Naive thymus-derived CD8-positive, alpha-beta T cell (primary cell): ENCODE measurements at regions not wholly inside any gene's neighbourhood (a gene's known extent, or its start where the extent isn't known, plus 50 kb on each side); places are given as distances from the start of the nearest gene placed in this dataset.

Experiments used
- ATAC-seq, 2 donors: fragments of 150-1000 bp; cut with Tn5 transposase in 1 of 2; sonication (Bioruptor Pico), chemical (Tn5 transposase) in 1 of 2; 1 replicate in 1 of 2; 2 replicates in 1 of 2; pipeline ENCODE4 v1.10.0; 2021; ENCODE audit warnings: mild to moderate bottlenecking in 2 of 2, moderate library complexity in 2 of 2
- POLR2A ChIA-PET: fragments of 350-600 bp; sonication (Branson Sonifier 250); formaldehyde crosslinking; loops from one replicate; lab custom pipeline; 2021; ENCODE audit warnings: antibody characterized with exemption; lab: Charles Lee
- DNase-seq, 10 donors: peaks; one replicate each; pipeline versions ENCODE4 v3.0.0 to v3.0.0-alpha.2; 2020 to 2022
- H3K27ac Mint-ChIP-seq, 10 donors: one replicate each; pipeline ENCODE4 v1.8.0; 2020 to 2022; ENCODE audit warnings: mild to moderate bottlenecking in 10 of 10, mixed read lengths in 10 of 10, moderate library complexity in 4 of 10, inconsistent platforms in 1 of 10
- H3K27me3 Mint-ChIP-seq, 5 donors: one replicate each; pipeline ENCODE4 v1.8.0; 2021 to 2022; ENCODE audit warnings: mixed read lengths in 5 of 5
- H3K36me3 Mint-ChIP-seq, 3 donors: one replicate each; pipeline ENCODE4 v1.8.0; 2020 to 2022; ENCODE audit warnings: mixed read lengths in 3 of 3, mild to moderate bottlenecking in 2 of 3, inconsistent platforms in 1 of 3
- H3K4me1 Mint-ChIP-seq, 4 donors: one replicate each; pipeline ENCODE4 v1.8.0; 2021 to 2022; ENCODE audit warnings: mixed read lengths in 4 of 4
- H3K4me3 Mint-ChIP-seq, 10 donors: one replicate each; pipeline ENCODE4 v1.8.0; 2020 to 2022; ENCODE audit warnings: mild to moderate bottlenecking in 10 of 10, mixed read lengths in 10 of 10, moderate library complexity in 6 of 10, inconsistent platforms in 1 of 10
- H3K9me3 Mint-ChIP-seq, 9 donors: one replicate each; pipeline ENCODE4 v1.8.0; 2020 to 2022; ENCODE audit warnings: mixed read lengths in 9 of 9, mild to moderate bottlenecking in 3 of 9, inconsistent platforms in 1 of 9, moderate library complexity in 1 of 9

- Mint-ChIP-seq H3K4me3 (no peak overlapping the region), H3K36me3 (no peaks in the 10 kb centered on the region), H3K27ac (no peak overlapping the region), H3K27me3 (no peaks in the 10 kb centered on the region), H3K4me1 (peaks cover 3 to 19% (median 19%) of the 10 kb centered on the region in 4 donors), H3K9me3 (no peaks in the 10 kb centered on the region)
- DNase-seq = no peak
- POLR2A ChIA-PET = no interaction called here
- no peak for ATAC-seq
Observed at GRCh38 chr3:106006571-106006970, 137.8 kb upstream of the CBLB start.

GRCh38 chr3:106007512-106007911 is 138.7 kb upstream of the CBLB start:
- Mint-ChIP-seq H3K36me3 (no peaks in the 10 kb centered on the region), H3K9me3 (no peaks in the 10 kb centered on the region), H3K4me3 (no peak overlapping the region), H3K4me1 (peaks cover 3 to 20% (median 19%) of the 10 kb centered on the region in 4 donors), H3K27ac (peak overlapping the region in 1 of 10 donors; percentile 38), H3K27me3 (no peaks in the 10 kb centered on the region)
- POLR2A ChIA-PET = no interaction called here
- ATAC-seq (no peak), DNase-seq (no peak)

- no peaks in the 10 kb centered on the region for H3K27me3 Mint-ChIP-seq
- DNase-seq (no peak), ATAC-seq (no peak)
- POLR2A ChIA-PET = no interaction called here
- peaks cover 3 to 20% (median 19%) of the 10 kb centered on the region in 4 donors for H3K4me1 Mint-ChIP-seq
- H3K9me3 Mint-ChIP-seq = no peaks in the 10 kb centered on the region
- no peak overlapping the region for H3K27ac Mint-ChIP-seq
- H3K4me3 Mint-ChIP-seq = no peak overlapping the region
- no peaks in the 10 kb centered on the region for H3K36me3 Mint-ChIP-seq
Observed at GRCh38 chr3:106008766-106009165, 140.0 kb upstream of the CBLB start.

GRCh38 chr3:106010829-106011228 is 142.0 kb upstream of the CBLB start:
- peaks cover 3 to 26% (median 12%) of the 10 kb centered on the region in 4 donors for H3K4me1 Mint-ChIP-seq
- no peaks in the 10 kb centered on the region for H3K27me3 Mint-ChIP-seq
- DNase-seq (no peak), ATAC-seq (no peak)
- H3K4me3 Mint-ChIP-seq = no peak overlapping the region
- H3K36me3 Mint-ChIP-seq = no peaks in the 10 kb centered on the region
- H3K9me3 Mint-ChIP-seq = no peaks in the 10 kb centered on the region
- POLR2A ChIA-PET = no interaction called here
- H3K27ac Mint-ChIP-seq = peak overlapping the region in 4 of 10 donors; percentile 45 to 65 (median 59)

- no peaks in the 10 kb centered on the region for H3K27me3 Mint-ChIP-seq
- no peak for DNase-seq
- no peaks in the 10 kb centered on the region for H3K36me3 Mint-ChIP-seq
- POLR2A ChIA-PET = no interaction called here
- H3K4me3 Mint-ChIP-seq = no peak overlapping the region
- no peak overlapping the region for H3K27ac Mint-ChIP-seq
- peaks cover 0 to 2% (median 0%) of the 10 kb centered on the region in 9 donors for H3K9me3 Mint-ChIP-seq
- ATAC-seq = no peak
- H3K4me1 Mint-ChIP-seq = peaks cover 7 to 26% (median 11%) of the 10 kb centered on the region in 4 donors
Observed at GRCh38 chr3:106013971-106014370, 145.2 kb upstream of the CBLB start.

GRCh38 chr3:106014518-106014917 is 145.7 kb upstream of the CBLB start:
- Mint-ChIP-seq H3K36me3 (no peaks in the 10 kb centered on the region), H3K9me3 (peaks cover 0 to 2% (median 0%) of the 10 kb centered on the region in 9 donors), H3K27ac (no peak overlapping the region), H3K27me3 (no peaks in the 10 kb centered on the region), H3K4me3 (no peak overlapping the region), H3K4me1 (peaks cover 7 to 26% (median 11%) of the 10 kb centered on the region in 4 donors)
- ATAC-seq (no peak), DNase-seq (no peak)
- POLR2A ChIA-PET = interaction anchor here (0.6 kb wide), 1 partner anchor 25 kb away, joined by 3 read pairs; no protein-coding TSS in a partner anchor

GRCh38 chr3:106014971-106015370 is 146.2 kb upstream of the CBLB start:
- POLR2A ChIA-PET = interaction anchor here (0.6 kb wide), 1 partner anchor 25 kb away, joined by 3 read pairs; no protein-coding TSS in a partner anchor

GRCh38 chr3:106018102-106018501 is 149.3 kb upstream of the CBLB start:
- H3K4me1 Mint-ChIP-seq = peaks cover 0 to 11% (median 2%) of the 10 kb centered on the region in 4 donors
- H3K27me3 Mint-ChIP-seq = no peaks in the 10 kb centered on the region
- H3K27ac Mint-ChIP-seq = no peak overlapping the region
- DNase-seq = no peak
- H3K36me3 Mint-ChIP-seq = no peaks in the 10 kb centered on the region
- no peak for ATAC-seq
- no peak overlapping the region for H3K4me3 Mint-ChIP-seq
- POLR2A ChIA-PET = no interaction called here
- H3K9me3 Mint-ChIP-seq = peaks cover 0 to 2% (median 0%) of the 10 kb centered on the region in 9 donors

More at GRCh38 chr3:106014971-106015370, 146.2 kb upstream of the CBLB start:
- Mint-ChIP-seq H3K4me1 (peaks cover 7 to 26% (median 11%) of the 10 kb centered on the region in 4 donors), H3K27ac (no peak overlapping the region), H3K27me3 (no peaks in the 10 kb centered on the region), H3K4me3 (no peak overlapping the region), H3K36me3 (no peaks in the 10 kb centered on the region), H3K9me3 (peaks cover 0 to 2% (median 0%) of the 10 kb centered on the region in 9 donors)
- DNase-seq (no peak), ATAC-seq (no peak)

- no peaks in the 10 kb centered on the region for H3K27me3 Mint-ChIP-seq
- no peaks in the 10 kb centered on the region for H3K36me3 Mint-ChIP-seq
- DNase-seq (no peak), ATAC-seq (no peak)
- peaks cover 0 to 7% (median 2%) of the 10 kb centered on the region in 4 donors for H3K4me1 Mint-ChIP-seq
- H3K4me3 Mint-ChIP-seq = no peak overlapping the region
- H3K27ac Mint-ChIP-seq = no peak overlapping the region
- POLR2A ChIA-PET = interaction anchor here (0.7 kb wide), 1 partner anchor 404 kb away, joined by 4 read pairs; no protein-coding TSS in a partner anchor
- peaks cover 0 to 2% (median 0%) of the 10 kb centered on the region in 9 donors for H3K9me3 Mint-ChIP-seq
Observed at GRCh38 chr3:106018929-106019550, 150.2 kb upstream of the CBLB start.

GRCh38 chr3:106022913-106023312 is 154.1 kb upstream of the CBLB start:
- ATAC-seq = no peak
- Mint-ChIP-seq H3K36me3 (peaks cover 0 to 2% (median 0%) of the 10 kb centered on the region in 3 donors), H3K27me3 (no peaks in the 10 kb centered on the region), H3K9me3 (no peaks in the 10 kb centered on the region), H3K27ac (no peak overlapping the region), H3K4me3 (no peak overlapping the region), H3K4me1 (peaks cover 0 to 11% (median 3%) of the 10 kb centered on the region in 4 donors)
- DNase-seq = no peak
- POLR2A ChIA-PET = no interaction called here

- H3K4me3 Mint-ChIP-seq = no peak overlapping the region
- peaks cover 0 to 11% (median 3%) of the 10 kb centered on the region in 4 donors for H3K4me1 Mint-ChIP-seq
- DNase-seq (no peak), ATAC-seq (no peak)
- peaks cover 0 to 2% (median 0%) of the 10 kb centered on the region in 9 donors for H3K9me3 Mint-ChIP-seq
- POLR2A ChIA-PET = no interaction called here
- H3K36me3 Mint-ChIP-seq = peaks cover 0 to 5% (median 0%) of the 10 kb centered on the region in 3 donors
- no peak overlapping the region for H3K27ac Mint-ChIP-seq
- no peaks in the 10 kb centered on the region for H3K27me3 Mint-ChIP-seq
Observed at GRCh38 chr3:106025151-106025722, 156.4 kb upstream of the CBLB start.

GRCh38 chr3:106029954-106030626 is 161.3 kb upstream of the CBLB start:
- H3K36me3 Mint-ChIP-seq = peaks cover 0 to 5% (median 0%) of the 10 kb centered on the region in 3 donors
- no peak for ATAC-seq
- no peak overlapping the region for H3K4me3 Mint-ChIP-seq
- peaks cover 0 to 10% (median 0%) of the 10 kb centered on the region in 4 donors for H3K4me1 Mint-ChIP-seq
- POLR2A ChIA-PET = no interaction called here
- H3K27me3 Mint-ChIP-seq = no peaks in the 10 kb centered on the region
- no peak overlapping the region for H3K27ac Mint-ChIP-seq
- H3K9me3 Mint-ChIP-seq = peaks cover 0 to 2% (median 0%) of the 10 kb centered on the region in 9 donors
- no peak for DNase-seq

- no peak for ATAC-seq
- Mint-ChIP-seq H3K27ac (no peak overlapping the region), H3K36me3 (peaks cover 0 to 5% (median 0%) of the 10 kb centered on the region in 3 donors), H3K4me1 (peaks cover 0 to 9% (median 0%) of the 10 kb centered on the region in 4 donors), H3K4me3 (no peak overlapping the region), H3K27me3 (no peaks in the 10 kb centered on the region), H3K9me3 (peaks cover 0 to 2% (median 0%) of the 10 kb centered on the region in 9 donors)
- DNase-seq = no peak
- POLR2A ChIA-PET = no interaction called here
Observed at GRCh38 chr3:106030627-106030963, 161.8 kb upstream of the CBLB start.
